Muscle of arm (tissue), 1 donor: ENCODE measurements at regions not wholly inside any gene's neighbourhood (a gene's known extent, or its start where the extent isn't known, plus 50 kb on each side); places are given as distances from the start of the nearest gene placed in this dataset.
A peak's percentile ranks its signal among the peaks of the same experiment; 100 is the strongest.

Experiments
- DNase-seq: peaks from one replicate; pipeline ENCODE4 v3.0.0-alpha.2; 2013

DNA sequence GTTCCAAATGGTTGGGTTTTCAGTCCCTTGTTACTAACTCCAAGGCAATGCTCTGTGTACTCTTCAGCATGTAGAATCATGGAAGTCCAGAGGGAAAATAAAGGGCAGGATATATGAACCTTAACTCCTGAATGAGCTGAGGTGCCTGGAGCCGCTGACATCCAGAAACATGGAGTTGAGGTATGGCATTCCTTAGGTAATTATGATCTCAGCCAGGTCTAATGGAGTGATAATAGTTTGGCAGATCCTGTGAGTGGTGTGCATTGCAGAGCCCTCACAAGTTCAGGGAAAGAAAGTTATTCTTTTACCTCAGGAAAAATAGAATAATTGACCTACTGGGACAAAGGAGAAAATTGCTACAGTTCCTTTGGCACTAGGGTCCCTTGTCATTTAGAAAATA lies 369.1 kb downstream of the ZNF608 start:
- no peak for DNase-seq

- no peak for DNase-seq
These were observed 372.6 kb downstream of the ZNF608 start for GRCh38 chr5:124373883-124374282.

GRCh38 chr5:124372457-124372856 lies 374.0 kb downstream of the ZNF608 start:
- no peak for DNase-seq

DNA sequence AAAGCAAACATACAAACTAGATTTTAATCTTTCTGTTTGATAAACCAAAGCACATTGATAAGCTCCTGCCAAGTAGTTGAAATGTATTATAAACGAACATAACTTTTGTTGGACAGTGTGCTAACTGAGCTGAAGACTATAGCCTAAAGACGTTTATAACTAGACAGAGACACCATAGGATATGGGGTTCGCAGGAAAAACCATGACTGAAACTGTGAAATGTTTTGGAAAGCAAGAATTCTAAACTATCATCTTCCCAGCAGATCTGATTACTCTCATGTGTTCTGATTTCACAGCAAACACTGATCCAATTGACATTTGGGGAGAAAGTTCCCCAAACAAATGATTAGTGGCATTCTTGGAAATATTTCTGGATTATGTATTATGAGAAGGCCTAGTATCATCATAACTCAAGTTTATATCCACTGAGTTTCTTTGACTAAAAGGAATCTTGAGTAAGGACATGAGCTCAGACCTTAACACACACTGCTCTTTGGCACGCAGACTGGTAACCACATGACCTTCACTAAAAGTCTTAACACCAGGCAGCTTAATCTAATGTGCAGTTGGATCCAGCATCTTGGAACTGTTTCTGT lies 375.2 kb downstream of the ZNF608 start:
- DNase-seq, result peak; percentile 31

- DNase-seq, result no peak
These were observed 375.8 kb downstream of the ZNF608 start for GRCh38 chr5:124370601-124371000.

DNA sequence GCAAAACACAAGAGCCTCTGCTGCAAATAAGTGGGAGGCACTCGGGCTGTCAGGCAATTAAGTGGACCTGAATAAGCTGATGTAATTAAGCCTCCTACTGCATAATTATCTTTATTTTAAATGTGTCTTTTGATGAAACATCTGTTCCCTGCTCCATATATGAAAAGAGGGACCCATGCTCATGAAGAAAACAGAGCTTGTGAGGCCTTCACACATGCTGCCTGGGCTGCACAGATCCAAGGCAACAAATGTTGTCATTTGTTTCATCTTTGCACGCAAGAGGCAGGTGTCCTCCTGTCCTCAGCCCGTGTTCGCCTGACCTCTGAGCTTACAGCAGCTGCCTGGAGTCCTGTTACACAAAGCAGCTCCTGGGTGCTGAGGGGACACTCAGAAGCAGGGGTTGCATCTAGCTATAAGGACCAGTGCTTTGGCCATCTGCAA lies 381.1 kb downstream of the ZNF608 start:
- no peak for DNase-seq

DNA sequence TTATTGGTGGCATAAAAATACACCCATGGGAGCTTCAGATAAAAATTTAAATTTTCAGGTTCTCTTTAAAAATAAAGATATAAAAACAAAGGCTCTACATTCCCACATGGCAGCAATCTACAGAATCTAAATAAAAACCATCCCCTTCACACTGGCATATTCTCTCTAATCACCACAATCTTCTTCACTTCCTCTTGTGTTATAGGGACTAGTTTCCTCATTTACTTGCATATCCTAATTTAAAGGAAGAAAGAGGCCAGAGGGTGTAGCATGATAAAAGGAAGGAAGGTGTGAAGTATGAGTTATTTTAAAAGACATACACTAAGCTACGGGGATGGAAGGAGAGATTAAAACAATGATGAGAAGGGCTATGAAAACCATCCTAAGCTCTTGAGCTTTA lies 390.5 kb downstream of the ZNF608 start:
- no peak for DNase-seq

DNA sequence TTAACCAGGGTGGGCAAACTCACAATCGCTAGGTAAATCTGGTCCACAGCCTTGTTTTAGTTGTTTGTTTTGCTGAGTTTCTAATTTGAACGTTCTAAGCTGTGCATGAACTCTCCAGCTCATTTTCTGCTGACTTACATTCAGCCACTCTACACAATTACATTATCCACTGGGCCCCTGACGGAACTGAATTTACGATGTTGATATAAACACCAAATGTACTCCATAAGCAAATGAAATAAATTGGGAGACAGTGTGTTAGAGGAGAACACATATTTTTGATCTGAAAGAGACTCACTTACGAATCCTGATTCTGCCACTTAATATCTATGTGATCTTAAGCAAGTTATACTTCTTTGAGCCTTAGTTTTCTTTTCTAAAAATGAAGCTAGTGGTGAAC lies 393.4 kb downstream of the ZNF608 start:
- no peak for DNase-seq

- no peak for DNase-seq
These were observed 394.1 kb downstream of the ZNF608 start for GRCh38 chr5:124352312-124352711.

DNA sequence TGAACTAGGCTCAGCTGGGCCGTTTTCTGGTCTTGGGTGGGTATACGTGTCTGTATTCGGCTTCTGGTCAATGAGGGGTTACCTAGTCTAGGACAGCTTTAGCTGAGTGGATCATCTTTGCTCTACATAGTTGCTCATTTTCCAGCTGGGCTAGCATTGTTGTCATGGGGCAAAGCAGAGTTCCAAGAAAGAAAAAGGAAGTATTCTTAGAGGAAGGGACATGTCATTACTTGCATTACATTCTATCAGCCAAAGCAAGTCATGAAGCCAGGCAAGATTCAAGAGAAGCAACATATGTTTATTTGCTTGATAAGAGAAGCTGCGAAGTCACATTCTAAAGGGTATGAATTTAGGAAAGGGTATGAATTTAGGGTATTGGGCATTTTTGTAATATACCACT lies 396.5 kb downstream of the ZNF608 start:
- DNase-seq, result no peak

DNA sequence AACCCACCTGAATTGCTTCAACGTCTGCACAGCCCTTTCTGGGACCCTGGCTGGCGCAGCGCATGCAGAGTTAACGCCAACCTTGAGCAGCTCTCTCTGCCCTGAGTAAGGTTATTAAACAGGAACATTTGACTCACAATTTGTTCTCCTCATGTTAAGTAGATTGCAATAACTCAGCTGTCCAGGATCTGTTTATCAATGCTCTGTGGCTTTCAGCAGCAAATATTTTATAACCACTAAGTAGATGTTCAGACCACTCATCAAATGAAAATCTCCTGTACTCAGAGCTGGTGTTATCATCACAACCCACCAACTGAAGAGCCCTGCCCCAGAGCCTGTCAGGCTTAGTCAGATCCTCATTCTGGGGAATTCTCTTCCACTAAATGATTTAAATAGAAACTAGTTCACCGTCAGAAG lies 403.0 kb downstream of the ZNF608 start:
- peak; percentile 35 for DNase-seq

- DNase-seq, result no peak
These were observed 403.5 kb downstream of the ZNF608 start for GRCh38 chr5:124342986-124343385.

GRCh38 chr5:124342584-124342983 lies 403.9 kb downstream of the ZNF608 start:
- peak; percentile 72 for DNase-seq

GRCh38 chr5:124342027-124342471 lies 404.4 kb downstream of the ZNF608 start:
- DNase-seq, result peak; percentile 74

DNA sequence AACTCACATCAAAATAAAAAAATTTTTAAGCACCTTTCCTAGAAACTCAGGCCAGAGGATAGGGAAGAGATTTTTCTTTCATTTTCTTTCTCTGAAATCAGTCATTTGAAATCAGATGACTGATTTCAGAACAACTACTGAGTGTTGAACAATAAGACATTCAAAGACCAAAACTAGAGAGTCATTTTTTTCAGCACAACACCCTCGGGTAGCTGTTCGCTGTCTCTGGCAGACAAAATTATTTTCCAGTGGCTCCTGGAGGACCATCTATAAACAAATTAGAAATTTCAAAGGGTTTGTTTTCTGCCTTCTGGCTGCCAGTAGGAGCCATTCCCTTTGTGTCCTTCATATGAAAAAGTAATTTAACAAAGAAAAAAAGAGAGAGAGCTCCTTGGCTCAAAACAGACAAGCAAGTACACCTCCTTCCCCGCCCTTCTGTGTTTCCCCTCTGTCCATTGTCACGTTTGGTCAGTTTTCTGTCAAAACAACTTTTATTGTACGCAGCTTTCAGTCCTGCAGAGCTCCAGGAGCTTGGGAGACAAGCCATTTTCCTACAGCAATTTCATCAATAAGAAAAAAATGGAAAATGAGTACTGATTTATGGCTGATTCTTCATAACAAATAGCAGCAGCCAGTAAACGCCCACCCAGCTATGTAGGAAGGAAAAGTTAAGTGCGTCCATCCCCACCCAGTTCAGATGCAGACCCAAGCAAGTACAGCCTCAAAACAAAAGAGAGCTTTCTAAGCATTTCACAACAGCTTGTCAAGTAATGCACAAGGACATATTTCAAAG lies 405.2 kb downstream of the ZNF608 start:
- peak; percentile 83 for DNase-seq

GRCh38 chr5:124337996-124338395 lies 408.4 kb downstream of the ZNF608 start:
- DNase-seq, result no peak

- no peak for DNase-seq
These were observed 413.0 kb downstream of the ZNF608 start for GRCh38 chr5:124333298-124333979.

GRCh38 chr5:124332273-124332672 lies 414.2 kb downstream of the ZNF608 start:
- no peak for DNase-seq

- DNase-seq, result no peak
These were observed 415.7 kb downstream of the ZNF608 start for GRCh38 chr5:124330595-124331220.

DNA sequence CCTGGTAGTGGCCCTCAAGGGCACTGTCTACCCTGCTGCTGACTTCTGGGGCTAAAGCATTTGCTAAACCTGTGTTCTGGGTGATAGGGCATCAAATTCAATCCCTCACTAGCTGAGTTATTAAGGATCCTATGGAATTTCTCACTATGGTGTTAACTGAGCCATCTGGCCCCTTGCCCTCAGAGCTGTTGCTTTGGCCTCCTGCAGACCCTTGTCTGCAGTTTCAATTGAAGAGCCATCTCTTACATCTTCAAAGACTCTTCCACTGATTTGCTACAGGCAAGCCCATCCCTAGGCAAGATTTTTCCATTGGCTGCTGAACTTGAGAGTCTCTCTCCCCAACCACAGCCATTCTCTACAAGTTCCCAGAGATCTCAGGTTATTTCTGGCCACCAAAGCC lies 418.2 kb downstream of the ZNF608 start:
- DNase-seq, result no peak

- no peak for DNase-seq
These were observed 427.8 kb downstream of the ZNF608 start for GRCh38 chr5:124318661-124319060.

DNA sequence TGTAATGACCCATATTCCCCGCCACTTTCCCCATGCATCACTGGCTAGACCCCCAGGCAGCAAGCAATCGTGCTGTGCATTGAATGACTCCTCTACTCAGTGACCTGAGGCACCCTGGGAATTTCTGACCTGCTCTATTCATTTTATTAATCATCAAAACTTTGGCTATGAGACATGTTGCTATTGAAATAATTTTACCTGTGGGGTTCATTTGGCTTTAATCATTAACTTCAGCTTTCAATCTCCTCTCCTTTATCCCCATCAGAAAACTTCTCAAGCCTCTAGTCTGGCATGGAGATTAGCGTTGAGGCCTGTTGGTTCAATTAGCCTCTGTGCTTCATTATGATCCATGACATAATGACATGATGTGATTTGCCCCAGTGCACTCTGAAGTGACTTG lies 429.0 kb downstream of the ZNF608 start:
- no peak for DNase-seq
